ENCODE measurements at regions not wholly inside any gene's neighbourhood (a gene's known extent, or its start where the extent isn't known, plus 50 kb on each side); places are given as distances from the start of the nearest gene placed in this dataset.

DNA sequence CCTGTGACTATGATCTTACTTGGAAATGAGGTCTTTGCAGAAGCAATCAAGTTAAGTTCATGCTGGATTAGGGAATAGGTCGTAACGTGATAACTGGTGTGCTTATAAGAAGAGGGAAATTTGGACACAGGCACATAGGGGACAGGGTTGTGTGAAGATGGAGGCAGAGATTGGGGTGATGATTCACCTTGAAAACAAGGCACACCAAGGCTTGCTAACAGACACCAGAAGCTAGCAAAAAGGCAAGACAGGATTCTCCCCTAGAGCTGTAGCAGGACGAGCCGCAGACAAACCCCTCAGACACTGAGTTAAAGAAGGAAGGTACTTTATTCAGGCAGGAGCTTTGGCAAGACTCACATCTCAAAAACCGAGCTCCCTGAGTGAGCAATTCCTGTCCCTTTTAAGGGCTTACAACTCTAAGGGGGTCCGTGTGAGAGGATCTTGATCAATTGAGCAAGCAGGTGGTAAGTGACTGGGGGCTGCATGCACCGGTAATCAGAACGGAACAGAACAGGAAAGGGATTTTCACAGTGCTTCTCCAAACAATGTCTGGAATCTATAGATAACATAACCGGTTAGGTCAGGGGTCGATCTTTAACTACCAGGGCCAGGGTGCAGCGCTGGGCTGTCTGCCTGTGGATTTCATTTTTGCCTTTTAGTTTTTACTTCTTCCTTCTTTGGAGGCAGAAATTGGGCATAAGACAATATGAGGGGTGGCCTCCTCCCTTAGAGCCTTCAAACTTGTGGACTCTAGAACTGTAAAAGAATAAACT, 57.5 kb upstream of the S1PR3 start:
- Histone ChIP-seq H3K14ac (ENCODE audit: low read length) (no peak overlapping the region), H3K23ac (ENCODE audit: low read length) (no peak overlapping the region), H3K9ac (ENCODE audit: low read length) (no peak overlapping the region), H2AFZ (ENCODE audit: insufficient read depth, low read length, poor library complexity) (no peak overlapping the region), H2BK5ac (ENCODE audit: low read depth, low read length, poor library complexity) (peak overlapping the region; percentile 60), H3K27me3 (ENCODE audit: insufficient read depth, low read length) (no peaks in the 10 kb centered on the region), H3K79me2 (ENCODE audit: control insufficient read depth, insufficient read depth, low read length, poor library complexity) (no peaks in the 10 kb centered on the region), H2BK120ac (ENCODE audit: insufficient read depth, low read length, poor library complexity) (peak overlapping the region; percentile 1), H3K9me3 (ENCODE audit: insufficient read depth, low read depth, low read length) (peaks cover 4% of the 10 kb centered on the region), H3K79me1 (ENCODE audit: low read length) (peaks cover 16% of the 10 kb centered on the region), H4K12ac (ENCODE audit: low read depth, low read length) (no peak overlapping the region), H3K18ac (ENCODE audit: low read length) (no peak overlapping the region), H2AK5ac (ENCODE audit: low read length) (no peak overlapping the region), H2BK12ac (ENCODE audit: low read length) (peak overlapping the region; percentile 52), H3K4me1 (ENCODE audit: control insufficient read depth in 1 of 2, insufficient read depth in 2 of 2, low read length in 2 of 2) (peaks cover 12 to 20% of the 10 kb centered on the region in 2 experiments), H3K27ac (ENCODE audit: low read depth, low read length) (peak overlapping the region; percentile 67), H3K4me2 (ENCODE audit: low read length) (peak overlapping the region; percentile 61), H4K91ac (ENCODE audit: low read depth, low read length) (peak overlapping the region; percentile 28), H3K4ac (ENCODE audit: low read depth, low read length) (no peak overlapping the region), H3K36me3 (ENCODE audit: control insufficient read depth in 1 of 2, insufficient read depth in 2 of 2, low read length in 2 of 2) (peaks cover 0 to 2% of the 10 kb centered on the region in 2 experiments), H3K4me3 (ENCODE audit: low read depth, low read length) (no peak overlapping the region), H4K8ac (ENCODE audit: low read depth, low read length) (peak overlapping the region; percentile 66)
- peak; percentile 27 to 67 for DNase-seq
- WGBS (ENCODE audit: extremely low coverage, insufficient coverage, insufficient read length), result no CpG with 5 or more reads among the region's 11 CpGs

- H3K9ac ChIP-seq (ENCODE audit: low read length), result no peak overlapping the region
- peaks cover 12 to 20% of the 10 kb centered on the region in 2 experiments for H3K4me1 ChIP-seq (ENCODE audit: control insufficient read depth in 1 of 2, insufficient read depth in 2 of 2, low read length in 2 of 2)
- no peak overlapping the region for H3K27ac ChIP-seq (ENCODE audit: low read depth, low read length)
- H4K91ac ChIP-seq (ENCODE audit: low read depth, low read length), result peak overlapping the region; percentile 74
- peak overlapping the region; percentile 81 for H2BK5ac ChIP-seq (ENCODE audit: low read depth, low read length, poor library complexity)
- H3K79me2 ChIP-seq (ENCODE audit: control insufficient read depth, insufficient read depth, low read length, poor library complexity), result no peaks in the 10 kb centered on the region
- no peak overlapping the region for H4K12ac ChIP-seq (ENCODE audit: low read depth, low read length)
- peak overlapping the region; percentile 95 for H2BK120ac ChIP-seq (ENCODE audit: insufficient read depth, low read length, poor library complexity)
- DNase-seq, result no peak
- peak overlapping the region; percentile 98 for H2BK12ac ChIP-seq (ENCODE audit: low read length)
- H3K4ac ChIP-seq (ENCODE audit: low read depth, low read length), result no peak overlapping the region
- no peak overlapping the region for H3K4me2 ChIP-seq (ENCODE audit: low read length)
- H3K36me3 ChIP-seq (ENCODE audit: control insufficient read depth in 1 of 2, insufficient read depth in 2 of 2, low read length in 2 of 2), result peaks cover 0 to 2% of the 10 kb centered on the region in 2 experiments
- H3K27me3 ChIP-seq (ENCODE audit: insufficient read depth, low read length), result no peaks in the 10 kb centered on the region
- H4K8ac ChIP-seq (ENCODE audit: low read depth, low read length), result peak overlapping the region; percentile 11
- H3K4me3 ChIP-seq (ENCODE audit: low read depth, low read length), result no peak overlapping the region
- H3K18ac ChIP-seq (ENCODE audit: low read length), result peak overlapping the region; percentile 84
- H3K14ac ChIP-seq (ENCODE audit: low read length), result no peak overlapping the region
- H3K79me1 ChIP-seq (ENCODE audit: low read length), result peaks cover 16% of the 10 kb centered on the region
- H3K23ac ChIP-seq (ENCODE audit: low read length), result no peak overlapping the region
- H3K9me3 ChIP-seq (ENCODE audit: insufficient read depth, low read depth, low read length), result peaks cover 4% of the 10 kb centered on the region
- no CpG with 5 or more reads among the region's 5 CpGs for WGBS (ENCODE audit: extremely low coverage, insufficient coverage, insufficient read length)
- H2AK5ac ChIP-seq (ENCODE audit: low read length), result peak overlapping the region; percentile 94
- peak overlapping the region; percentile 67 for H2AFZ ChIP-seq (ENCODE audit: insufficient read depth, low read length, poor library complexity)
Observed at GRCh38 chr9:88934876-88935535, 56.3 kb upstream of the S1PR3 start.

DNA sequence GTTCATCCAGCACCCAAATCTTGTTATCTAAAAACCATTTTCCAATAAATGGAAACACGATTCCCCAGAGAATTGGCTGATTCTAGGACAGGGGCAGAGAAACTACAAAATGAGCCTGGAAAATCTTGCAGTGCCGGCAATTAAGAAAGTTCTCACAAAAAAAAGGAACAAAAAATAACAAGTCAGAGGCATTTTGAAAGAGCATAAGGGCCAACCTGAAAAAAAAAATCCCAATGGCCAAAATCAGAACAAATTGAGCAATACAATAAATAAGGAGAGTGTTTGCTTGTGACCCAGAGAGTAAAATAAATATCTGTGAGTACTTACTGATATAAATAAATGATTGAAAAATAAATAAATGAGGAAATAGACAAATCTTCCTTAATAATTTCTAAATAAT, 55.1 kb upstream of the S1PR3 start:
- H2AFZ ChIP-seq (ENCODE audit: insufficient read depth, low read length, poor library complexity), result no peak overlapping the region
- no peak overlapping the region for H3K23ac ChIP-seq (ENCODE audit: low read length)
- no peak overlapping the region for H3K9ac ChIP-seq (ENCODE audit: low read length)
- peaks cover 2% of the 10 kb centered on the region for H3K9me3 ChIP-seq (ENCODE audit: insufficient read depth, low read depth, low read length)
- H3K27ac ChIP-seq (ENCODE audit: low read depth, low read length), result no peak overlapping the region
- H3K4ac ChIP-seq (ENCODE audit: low read depth, low read length), result no peak overlapping the region
- WGBS (ENCODE audit: extremely low coverage, insufficient coverage, insufficient read length), result no CpG with 5 or more reads among the region's 2 CpGs
- no peaks in the 10 kb centered on the region for H3K79me2 ChIP-seq (ENCODE audit: control insufficient read depth, insufficient read depth, low read length, poor library complexity)
- peaks cover 16% of the 10 kb centered on the region for H3K79me1 ChIP-seq (ENCODE audit: low read length)
- H3K4me3 ChIP-seq (ENCODE audit: low read depth, low read length), result no peak overlapping the region
- no peak overlapping the region for H2AK5ac ChIP-seq (ENCODE audit: low read length)
- no peak overlapping the region for H4K12ac ChIP-seq (ENCODE audit: low read depth, low read length)
- peaks cover 12 to 20% of the 10 kb centered on the region in 2 experiments for H3K4me1 ChIP-seq (ENCODE audit: control insufficient read depth in 1 of 2, insufficient read depth in 2 of 2, low read length in 2 of 2)
- no peaks in the 10 kb centered on the region for H3K36me3 ChIP-seq (ENCODE audit: control insufficient read depth in 1 of 2, insufficient read depth in 2 of 2, low read length in 2 of 2)
- H3K27me3 ChIP-seq (ENCODE audit: insufficient read depth, low read length), result no peaks in the 10 kb centered on the region
- no peak overlapping the region for H2BK5ac ChIP-seq (ENCODE audit: low read depth, low read length, poor library complexity)
- no peak overlapping the region for H4K91ac ChIP-seq (ENCODE audit: low read depth, low read length)
- no peak overlapping the region for H4K8ac ChIP-seq (ENCODE audit: low read depth, low read length)
- no peak overlapping the region for H3K18ac ChIP-seq (ENCODE audit: low read length)
- H3K4me2 ChIP-seq (ENCODE audit: low read length), result no peak overlapping the region
- no peak overlapping the region for H2BK120ac ChIP-seq (ENCODE audit: insufficient read depth, low read length, poor library complexity)
- H2BK12ac ChIP-seq (ENCODE audit: low read length), result no peak overlapping the region
- no peak for DNase-seq
- no peak overlapping the region for H3K14ac ChIP-seq (ENCODE audit: low read length)

- Histone ChIP-seq H3K79me2 (ENCODE audit: control insufficient read depth, insufficient read depth, low read length, poor library complexity) (no peaks in the 10 kb centered on the region), H3K79me1 (ENCODE audit: low read length) (peaks cover 16% of the 10 kb centered on the region), H3K4me2 (ENCODE audit: low read length) (no peak overlapping the region), H3K14ac (ENCODE audit: low read length) (no peak overlapping the region), H4K91ac (ENCODE audit: low read depth, low read length) (no peak overlapping the region), H2BK5ac (ENCODE audit: low read depth, low read length, poor library complexity) (no peak overlapping the region), H3K27ac (ENCODE audit: low read depth, low read length) (no peak overlapping the region), H2BK120ac (ENCODE audit: insufficient read depth, low read length, poor library complexity) (no peak overlapping the region), H2AK5ac (ENCODE audit: low read length) (no peak overlapping the region), H3K27me3 (ENCODE audit: insufficient read depth, low read length) (no peaks in the 10 kb centered on the region), H3K9me3 (ENCODE audit: insufficient read depth, low read depth, low read length) (peaks cover 2% of the 10 kb centered on the region), H3K9ac (ENCODE audit: low read length) (no peak overlapping the region), H2AFZ (ENCODE audit: insufficient read depth, low read length, poor library complexity) (no peak overlapping the region), H4K12ac (ENCODE audit: low read depth, low read length) (no peak overlapping the region), H2BK12ac (ENCODE audit: low read length) (peak overlapping the region; percentile 67), H3K18ac (ENCODE audit: low read length) (no peak overlapping the region), H4K8ac (ENCODE audit: low read depth, low read length) (no peak overlapping the region), H3K4ac (ENCODE audit: low read depth, low read length) (no peak overlapping the region), H3K4me1 (ENCODE audit: control insufficient read depth in 1 of 2, insufficient read depth in 2 of 2, low read length in 2 of 2) (peaks cover 12 to 24% of the 10 kb centered on the region in 2 experiments), H3K4me3 (ENCODE audit: low read depth, low read length) (no peak overlapping the region), H3K36me3 (ENCODE audit: control insufficient read depth in 1 of 2, insufficient read depth in 2 of 2, low read length in 2 of 2) (no peaks in the 10 kb centered on the region), H3K23ac (ENCODE audit: low read length) (no peak overlapping the region)
- WGBS (ENCODE audit: extremely low coverage, insufficient coverage, insufficient read length), result no CpG with 5 or more reads among the region's 5 CpGs
- DNase-seq, result no peak
Observed at GRCh38 chr9:88936668-88937067, 54.6 kb upstream of the S1PR3 start.

Data from trophoblast cell (in vitro differentiated cells and primary cell).